Prostate gland (tissue), 2 donors: ENCODE measurements at regions not wholly inside any gene's neighbourhood (a gene's known extent, or its start where the extent isn't known, plus 50 kb on each side); places are given as distances from the start of the nearest gene placed in this dataset.

ENCODE experiments used
- POLR2A ChIP-seq: fragments of 450-650 bp; IDR thresholded peaks from one replicate; pipeline ENCODE4 v1.6.1; 2016; ENCODE audit warnings: antibody characterized with exemption, mild to moderate bottlenecking
- POLR2AphosphoS5 ChIP-seq: sonication (generic); formaldehyde crosslinking; IDR thresholded peaks from one replicate; pipeline ENCODE4 v1.6.1; 2017; ENCODE audit warnings: antibody characterized with exemption
- TF ChIP-seq, protein P1 (sequence below), 4 experiments: fragments of 200-600 bp in 2 of 4; fragments of 450-650 bp in 2 of 4; sonication (generic) in 2 of 4; IDR thresholded peaks; 1 replicate in 3 of 4; 2 replicates in 1 of 4; pipeline ENCODE4 v1.5.1; 2016 to 2019; ENCODE audit warnings: antibody characterized with exemption in 4 of 4, mild to moderate bottlenecking in 2 of 4, moderate library complexity in 2 of 4

DNA sequence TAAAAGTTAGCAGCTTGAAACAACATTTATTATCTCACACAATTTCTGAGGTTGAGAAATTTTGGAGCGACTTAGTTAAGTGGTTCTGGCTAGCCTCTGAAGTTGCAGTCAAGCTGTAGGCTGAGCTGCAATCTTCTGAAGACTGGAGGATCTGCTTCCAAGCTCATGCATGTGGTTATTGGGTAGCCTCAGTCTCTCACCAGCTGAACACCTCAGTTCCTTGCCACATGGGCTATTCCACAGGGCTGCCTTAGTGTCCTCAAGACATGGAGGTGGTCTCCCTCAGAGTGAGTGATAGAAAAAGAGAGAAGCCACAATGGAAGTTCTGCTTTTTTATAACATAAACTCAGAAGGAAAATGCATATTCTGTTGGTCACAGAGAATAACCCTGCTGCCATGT, 92.0 kb upstream of the CAMK1G start:
- TF ChIP-seq, protein P1, sequence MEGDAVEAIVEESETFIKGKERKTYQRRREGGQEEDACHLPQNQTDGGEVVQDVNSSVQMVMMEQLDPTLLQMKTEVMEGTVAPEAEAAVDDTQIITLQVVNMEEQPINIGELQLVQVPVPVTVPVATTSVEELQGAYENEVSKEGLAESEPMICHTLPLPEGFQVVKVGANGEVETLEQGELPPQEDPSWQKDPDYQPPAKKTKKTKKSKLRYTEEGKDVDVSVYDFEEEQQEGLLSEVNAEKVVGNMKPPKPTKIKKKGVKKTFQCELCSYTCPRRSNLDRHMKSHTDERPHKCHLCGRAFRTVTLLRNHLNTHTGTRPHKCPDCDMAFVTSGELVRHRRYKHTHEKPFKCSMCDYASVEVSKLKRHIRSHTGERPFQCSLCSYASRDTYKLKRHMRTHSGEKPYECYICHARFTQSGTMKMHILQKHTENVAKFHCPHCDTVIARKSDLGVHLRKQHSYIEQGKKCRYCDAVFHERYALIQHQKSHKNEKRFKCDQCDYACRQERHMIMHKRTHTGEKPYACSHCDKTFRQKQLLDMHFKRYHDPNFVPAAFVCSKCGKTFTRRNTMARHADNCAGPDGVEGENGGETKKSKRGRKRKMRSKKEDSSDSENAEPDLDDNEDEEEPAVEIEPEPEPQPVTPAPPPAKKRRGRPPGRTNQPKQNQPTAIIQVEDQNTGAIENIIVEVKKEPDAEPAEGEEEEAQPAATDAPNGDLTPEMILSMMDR (IDR thresholded peaks at IDR 0.05) = no peak
- TF ChIP-seq POLR2A (no peak), POLR2AphosphoS5 (no peak)
